ENCODE measurements at regions not wholly inside any gene's neighbourhood (a gene's known extent, or its start where the extent isn't known, plus 50 kb on each side); places are given as distances from the start of the nearest gene placed in this dataset.
A peak's percentile ranks its signal among the peaks of the same experiment; 100 is the strongest.

DNA sequence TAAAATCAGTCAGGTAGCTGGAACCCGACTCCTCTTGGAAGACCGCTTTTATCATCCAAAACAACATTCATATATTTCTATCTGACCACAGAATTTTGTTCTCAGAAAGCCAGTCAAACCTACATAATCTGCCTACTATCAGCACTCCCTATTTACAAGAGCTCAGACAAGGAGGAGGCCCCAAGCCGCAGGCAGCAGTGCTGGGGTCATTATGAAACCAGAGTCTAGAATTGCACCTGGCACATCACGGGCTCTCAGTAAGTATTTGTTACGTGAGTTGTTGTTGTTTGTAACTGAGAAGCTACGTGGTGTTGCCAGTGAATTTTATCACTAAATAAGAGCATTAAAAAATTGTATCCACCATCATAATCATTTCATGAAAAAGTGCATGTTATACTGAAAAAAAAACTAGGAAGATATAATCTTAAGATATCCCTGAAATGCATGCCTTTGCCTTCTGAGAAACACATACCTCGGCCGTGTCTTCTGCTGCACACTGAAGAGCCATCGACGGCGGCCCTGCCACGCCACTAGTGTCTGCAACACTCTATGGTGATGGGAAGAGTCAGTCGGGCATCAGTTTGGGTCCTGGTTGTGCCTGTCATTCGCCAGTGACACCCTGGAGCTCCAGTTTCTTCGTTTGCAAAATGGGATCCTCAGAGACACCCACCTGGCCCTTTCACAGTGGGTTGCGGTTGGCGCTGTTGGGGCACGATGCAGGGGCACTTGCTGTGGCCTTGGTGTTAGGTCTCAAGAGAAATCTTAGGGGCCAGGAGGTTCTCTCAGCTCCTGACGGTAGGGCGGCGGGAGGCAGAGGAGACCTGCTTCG, 505.9 kb downstream of the EIPR1 start:
- Histone ChIP-seq H3K36me3 (no peaks in the 10 kb centered on the region), H3K4me1 (no peaks in the 10 kb centered on the region), H3K4me3 (no peak overlapping the region), H3K27ac (no peak overlapping the region), H3K27me3 (no peaks in the 10 kb centered on the region), H3K9me3 (no peaks in the 10 kb centered on the region)
- intact Hi-C loops (cut with DNase I) = no loop called here
- TF ChIP-seq POLR2A (IDR thresholded peaks at IDR 0.05) (no peak), CTCF (IDR thresholded peaks at IDR 0.05) (no peak)
- DNase-seq = peak in 1 of 3 donors; percentile 31
- ATAC-seq = no peak
- 62% methylated on average over 7 of the region's 22 CpGs for whole genome bisulfite sequencing (ENCODE audit: insufficient coverage, low coverage, low lambda C conversion rate, missing lambda C conversion rate)

- Histone ChIP-seq H3K4me3 (no peak overlapping the region), H3K27me3 (no peaks in the 10 kb centered on the region), H3K4me1 (no peaks in the 10 kb centered on the region), H3K36me3 (no peaks in the 10 kb centered on the region), H3K9me3 (no peaks in the 10 kb centered on the region), H3K27ac (no peak overlapping the region)
- intact Hi-C loops (cut with DNase I) = no loop called here
- no peak for TF ChIP-seq CTCF (IDR thresholded peaks at IDR 0.05)
- no peak for TF ChIP-seq POLR2A (IDR thresholded peaks at IDR 0.05)
- WGBS (ENCODE audit: insufficient coverage, low coverage, low lambda C conversion rate, missing lambda C conversion rate) = 48% methylated on average over 5 of the region's 5 CpGs
- peak in 1 of 3 donors; percentile 17 for DNase-seq
- ATAC-seq = no peak
Measured at GRCh38 chr2:2870106-2870505, 507.5 kb downstream of the EIPR1 start.

DNA sequence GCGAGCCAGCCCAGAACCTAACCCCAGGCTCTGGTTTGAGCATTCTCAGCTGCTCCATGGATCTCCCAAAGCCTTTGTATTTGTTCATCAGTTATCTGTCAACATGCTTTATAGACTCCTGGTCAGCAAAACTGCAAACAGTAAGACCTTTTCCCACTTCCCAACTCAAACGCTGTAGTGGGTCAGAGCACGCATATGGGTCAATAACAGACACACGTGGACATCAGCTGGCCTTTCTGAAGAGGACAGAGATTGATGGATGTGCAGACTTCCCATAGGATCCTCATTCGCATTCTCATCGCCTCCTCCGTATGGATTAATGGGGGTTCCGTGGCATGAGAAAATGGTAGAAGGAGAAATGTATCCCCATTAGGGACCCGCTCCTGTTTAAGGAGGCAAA, 508.1 kb downstream of the EIPR1 start:
- no peaks in the 10 kb centered on the region for H3K36me3 ChIP-seq
- no peak overlapping the region for H3K27ac ChIP-seq
- intact Hi-C loops (cut with DNase I) = no loop called here
- TF ChIP-seq CTCF (IDR thresholded peaks at IDR 0.05) = no peak
- H3K4me1 ChIP-seq = no peaks in the 10 kb centered on the region
- H3K9me3 ChIP-seq = no peaks in the 10 kb centered on the region
- no peaks in the 10 kb centered on the region for H3K27me3 ChIP-seq
- 71% methylated on average over 8 of the region's 9 CpGs for WGBS (ENCODE audit: insufficient coverage, low coverage, low lambda C conversion rate, missing lambda C conversion rate)
- no peak for ATAC-seq
- peak in 1 of 3 donors; percentile 9 for DNase-seq
- H3K4me3 ChIP-seq = no peak overlapping the region

GRCh38 chr2:2868085-2868484, 509.5 kb downstream of the EIPR1 start:
- Histone ChIP-seq H3K9me3 (no peaks in the 10 kb centered on the region), H3K27ac (no peak overlapping the region), H3K4me1 (no peaks in the 10 kb centered on the region), H3K27me3 (no peaks in the 10 kb centered on the region), H3K36me3 (no peaks in the 10 kb centered on the region), H3K4me3 (no peak overlapping the region)
- TF ChIP-seq POLR2A (IDR thresholded peaks at IDR 0.05) = no peak
- TF ChIP-seq CTCF (IDR thresholded peaks at IDR 0.05) = no peak
- intact Hi-C loops (cut with DNase I) = no loop called here
- no CpG with 5 or more reads among the region's 9 CpGs for WGBS (ENCODE audit: insufficient coverage, low coverage, low lambda C conversion rate, missing lambda C conversion rate)
- ATAC-seq (no peak), DNase-seq (no peak)

Data from right lobe of liver (tissue), 6 donors.